DOHH2 (cell line): ENCODE measurements at regions not wholly inside any gene's neighbourhood (a gene's known extent, or its start where the extent isn't known, plus 50 kb on each side); places are given as distances from the start of the nearest gene placed in this dataset.

Source experiments
- H3F3A ChIP-seq: fragments of 200-600 bp; sonication (generic), shearing (Covaris generic); 2 replicates; pipeline ENCODE4 v1.6.0; 2016; ENCODE audit warnings: antibody characterized with exemption, mild to moderate bottlenecking; ENCODE audit not compliant: control insufficient read depth, insufficient read depth
- H3K27ac ChIP-seq: fragments of 200-600 bp; sonication (generic); 2 replicates; pipeline ENCODE4 v1.5.1; 2014; ENCODE audit warnings: low read depth, mild to moderate bottlenecking, low read length, moderate library complexity
- H3K27me3 ChIP-seq: fragments of 200-600 bp; sonication (generic); 2 replicates; pipeline ENCODE4 v1.6.1; 2014; ENCODE audit warnings: mild to moderate bottlenecking, low read length, mixed read lengths; ENCODE audit not compliant: control insufficient read depth
- H3K36me3 ChIP-seq: fragments of 200-600 bp; sonication (generic); 2 replicates; pipeline ENCODE4 v1.6.1; 2014; ENCODE audit warnings: mild to moderate bottlenecking, low read length, moderate library complexity, mixed read lengths; ENCODE audit not compliant: control insufficient read depth
- H3K4me1 ChIP-seq: fragments of 200-600 bp; sonication (generic); 2 replicates; pipeline ENCODE4 v1.6.1; 2014; ENCODE audit warnings: mild to moderate bottlenecking, low read length, mixed read lengths; ENCODE audit not compliant: control insufficient read depth
- H3K4me2 ChIP-seq: fragments of 200-600 bp; sonication (generic); 2 replicates; pipeline ENCODE4 v1.6.0; 2014; ENCODE audit warnings: mild to moderate bottlenecking, low read length, moderate library complexity
- H3K4me3 ChIP-seq: fragments of 200-600 bp; sonication (generic); 2 replicates; pipeline ENCODE4 v1.5.1; 2014; ENCODE audit warnings: mild to moderate bottlenecking, low read length, mixed read lengths
- H3K79me2 ChIP-seq: fragments of 200-600 bp; sonication (generic); 2 replicates; pipeline ENCODE4 v1.6.1; 2014; ENCODE audit warnings: mild to moderate bottlenecking, low read length, mixed read lengths; ENCODE audit not compliant: control insufficient read depth
- H3K9me2 ChIP-seq: fragments of 200-600 bp; sonication (generic); replicated peaks from 2 replicates; pipeline ENCODE4 v1.6.1; 2014; ENCODE audit warnings: mild to moderate bottlenecking, low read length, mixed read lengths; ENCODE audit not compliant: control insufficient read depth
- H3K9me3 ChIP-seq: fragments of 200-600 bp; sonication (generic); 2 replicates; pipeline ENCODE4 v1.6.1; 2014; ENCODE audit warnings: antibody characterized with exemption, low read length, mixed read lengths; ENCODE audit not compliant: control insufficient read depth, insufficient read depth
- H4K20me1 ChIP-seq: fragments of 200-600 bp; sonication (generic); 2 replicates; pipeline ENCODE4 v1.6.0; 2014; ENCODE audit warnings: low read depth, mild to moderate bottlenecking, antibody characterized with exemption, low read length, moderate library complexity; ENCODE audit not compliant: control insufficient read depth, insufficient read depth
- CTCF ChIP-seq: fragments of 200-600 bp; sonication (generic); IDR thresholded peaks from one replicate; pipeline ENCODE4 v1.5.1; 2014; ENCODE audit warnings: antibody characterized with exemption, mild to moderate bottlenecking, low read depth, low read length; ENCODE audit not compliant: poor library complexity, severe bottlenecking
- EZH2phosphoT487 ChIP-seq: fragments of 200-600 bp; sonication (generic); IDR thresholded peaks from 2 replicates; pipeline ENCODE4 v1.6.1; 2017; ENCODE audit warnings: borderline replicate concordance, mild to moderate bottlenecking, antibody characterized with exemption, low read length, moderate library complexity, mixed read lengths

GRCh38 chr7:25069900-25070443, 55.1 kb downstream of the CYCS start:
- Histone ChIP-seq H3F3A (no peaks in the 10 kb centered on the region), H3K4me3 (peak overlapping the region; percentile 46), H3K79me2 (no peaks in the 10 kb centered on the region), H3K27me3 (no peaks in the 10 kb centered on the region), H3K4me2 (peak overlapping the region; percentile 54), H3K36me3 (no peaks in the 10 kb centered on the region), H3K9me3 (no peaks in the 10 kb centered on the region), H4K20me1 (no peaks in the 10 kb centered on the region), H3K27ac (no peak overlapping the region), H3K9me2 (no peaks in the 10 kb centered on the region), H3K4me1 (peaks cover 30% of the 10 kb centered on the region)
- TF ChIP-seq CTCF (peak; percentile 96), EZH2phosphoT487 (no peak)

- no peaks in the 10 kb centered on the region for H3K79me2 ChIP-seq
- no peak overlapping the region for H3K27ac ChIP-seq
- no peak overlapping the region for H3K4me2 ChIP-seq
- H3K9me2 ChIP-seq, result no peaks in the 10 kb centered on the region
- H3K27me3 ChIP-seq, result no peaks in the 10 kb centered on the region
- H4K20me1 ChIP-seq, result no peaks in the 10 kb centered on the region
- no peak overlapping the region for H3K4me3 ChIP-seq
- H3F3A ChIP-seq, result no peaks in the 10 kb centered on the region
- no peaks in the 10 kb centered on the region for H3K9me3 ChIP-seq
- H3K36me3 ChIP-seq, result no peaks in the 10 kb centered on the region
- peaks cover 29% of the 10 kb centered on the region for H3K4me1 ChIP-seq
- no peak for TF ChIP-seq EZH2phosphoT487
- no peak for TF ChIP-seq CTCF
Observed at GRCh38 chr7:25068502-25069213, 56.4 kb downstream of the CYCS start.

- TF ChIP-seq EZH2phosphoT487 (no peak), CTCF (no peak)
- H3K4me3 ChIP-seq, result no peak overlapping the region
- no peaks in the 10 kb centered on the region for H3K9me2 ChIP-seq
Observed at GRCh38 chr7:25067726-25068501, 57.1 kb downstream of the CYCS start.

More at GRCh38 chr7:25067726-25068501, 57.1 kb downstream of the CYCS start:
- Histone ChIP-seq H3K9me3 (no peaks in the 10 kb centered on the region), H3K4me1 (peaks cover 22% of the 10 kb centered on the region), H3K36me3 (no peaks in the 10 kb centered on the region), H3K79me2 (no peaks in the 10 kb centered on the region), H3K27me3 (no peaks in the 10 kb centered on the region), H3K27ac (no peak overlapping the region), H3K4me2 (no peak overlapping the region), H3F3A (no peaks in the 10 kb centered on the region), H4K20me1 (no peaks in the 10 kb centered on the region)
